NCI-H82 treated with DMSO at 0.1 percent for 48 hours (cell line): ENCODE measurements at regions not wholly inside any gene's neighbourhood (a gene's known extent, or its start where the extent isn't known, plus 50 kb on each side); places are given as distances from the start of the nearest gene placed in this dataset.
"Not testable (repeated sequence)": the region's sequence is repeated elsewhere in the genome, so short reads cannot be mapped to it uniquely, and the experiment has no call there.

ENCODE experiments used
- DNase-seq: peaks from one replicate; lab custom pipeline; 2025; ENCODE audit not compliant: unreplicated experiment; lab: John Stamatoyannopoulos, UW

- DNase-seq, result peak; percentile 27
Measured at GRCh38 chr9:31542384-31543055, 841.9 kb upstream of the ACO1 start.

GRCh38 chr9:31554941-31555340 is 829.5 kb upstream of the ACO1 start:
- DNase-seq, result no peak

- DNase-seq, result no peak
Measured at GRCh38 chr9:31556667-31557463, 827.6 kb upstream of the ACO1 start.

GRCh38 chr9:31572190-31572589 is 812.3 kb upstream of the ACO1 start:
- DNase-seq, result not testable (repeated sequence)

- DNase-seq, result no peak
Measured at GRCh38 chr9:31573561-31573960, 810.9 kb upstream of the ACO1 start.

- DNase-seq, result no peak
Measured at GRCh38 chr9:31574006-31574765, 810.3 kb upstream of the ACO1 start.

GRCh38 chr9:31582071-31582470 is 802.4 kb upstream of the ACO1 start:
- DNase-seq, result peak; percentile 87

- no peak for DNase-seq
Measured at GRCh38 chr9:31582561-31582960, 801.9 kb upstream of the ACO1 start.

- no peak for DNase-seq
Measured at GRCh38 chr9:31585158-31585557, 799.3 kb upstream of the ACO1 start.

GRCh38 chr9:31587146-31587545 is 797.3 kb upstream of the ACO1 start:
- no peak for DNase-seq

- no peak for DNase-seq
Measured at GRCh38 chr9:31588006-31588405, 796.4 kb upstream of the ACO1 start.

- no peak for DNase-seq
Measured at GRCh38 chr9:31588756-31589155, 795.7 kb upstream of the ACO1 start.

GRCh38 chr9:31590091-31590490 is 794.4 kb upstream of the ACO1 start:
- no peak for DNase-seq

- DNase-seq, result not testable (repeated sequence)
Measured at GRCh38 chr9:31597086-31597485, 787.4 kb upstream of the ACO1 start.

GRCh38 chr9:31597977-31598376 is 786.5 kb upstream of the ACO1 start:
- DNase-seq, result no peak

GRCh38 chr9:31601666-31602065 is 782.8 kb upstream of the ACO1 start:
- no peak for DNase-seq

- no peak for DNase-seq
Measured at GRCh38 chr9:31604531-31604930, 779.9 kb upstream of the ACO1 start.

- no peak for DNase-seq
Measured at GRCh38 chr9:31605164-31605563, 779.3 kb upstream of the ACO1 start.

GRCh38 chr9:31606678-31607077 is 777.8 kb upstream of the ACO1 start:
- DNase-seq, result no peak

GRCh38 chr9:31608416-31608815 is 776.0 kb upstream of the ACO1 start:
- no peak for DNase-seq

GRCh38 chr9:31608881-31609280 is 775.6 kb upstream of the ACO1 start:
- no peak for DNase-seq
